RWPE2 (cell line): ENCODE measurements at regions not wholly inside any gene's neighbourhood (a gene's known extent, or its start where the extent isn't known, plus 50 kb on each side); places are given as distances from the start of the nearest gene placed in this dataset.

Experiments used
- ATAC-seq: fragments of 200-7000 bp; cut with Tn5 transposase; 3 replicates; pipeline ENCODE4 v1.9.1; 2021; ENCODE audit warnings: low read depth
- DNase-seq: peaks from one replicate; pipeline ENCODE4 v3.0.0-alpha.2; 2020; ENCODE audit warnings: low spot score
- H3K27ac ChIP-seq: fragments of 450-650 bp; 2 replicates; pipeline ENCODE4 v1.5.1; 2017; ENCODE audit warnings: mild to moderate bottlenecking; ENCODE audit not compliant: poor library complexity, severe bottlenecking
- H3K27me3 ChIP-seq: fragments of 250-450 bp; sonication (Bioruptor Pico); 2 replicates; pipeline ENCODE4 v1.5.1; 2021; ENCODE audit warnings: mild to moderate bottlenecking, moderate library complexity; ENCODE audit not compliant: insufficient read depth, poor library complexity, severe bottlenecking
- H3K36me3 ChIP-seq: fragments of 250-450 bp; sonication (Bioruptor Pico); 2 replicates; pipeline ENCODE4 v1.5.1; 2020; ENCODE audit warnings: low read depth, mild to moderate bottlenecking, moderate library complexity
- H3K4me1 ChIP-seq: fragments of 250-450 bp; sonication (Bioruptor Pico); 2 replicates; pipeline ENCODE4 v1.5.1; 2021; ENCODE audit warnings: mild to moderate bottlenecking, moderate library complexity; ENCODE audit not compliant: insufficient read depth, poor library complexity, severe bottlenecking
- H3K4me3 ChIP-seq: fragments of 250-450 bp; sonication (Bioruptor Pico); 2 replicates; pipeline ENCODE4 v1.5.1; 2021; ENCODE audit warnings: mild to moderate bottlenecking, moderate library complexity; ENCODE audit not compliant: severe bottlenecking
- H3K9me3 ChIP-seq: fragments of 250-450 bp; sonication (Bioruptor Pico); 2 replicates; pipeline ENCODE4 v1.5.1; 2021; ENCODE audit warnings: mild to moderate bottlenecking, moderate library complexity; ENCODE audit not compliant: severe bottlenecking
- TF ChIP-seq, protein P1 (sequence below): fragments of 450-650 bp; IDR thresholded peaks from one replicate; pipeline ENCODE4 v1.5.1; 2017; ENCODE audit warnings: mild to moderate bottlenecking, moderate library complexity; ENCODE audit not compliant: poor library complexity, severe bottlenecking

DNA sequence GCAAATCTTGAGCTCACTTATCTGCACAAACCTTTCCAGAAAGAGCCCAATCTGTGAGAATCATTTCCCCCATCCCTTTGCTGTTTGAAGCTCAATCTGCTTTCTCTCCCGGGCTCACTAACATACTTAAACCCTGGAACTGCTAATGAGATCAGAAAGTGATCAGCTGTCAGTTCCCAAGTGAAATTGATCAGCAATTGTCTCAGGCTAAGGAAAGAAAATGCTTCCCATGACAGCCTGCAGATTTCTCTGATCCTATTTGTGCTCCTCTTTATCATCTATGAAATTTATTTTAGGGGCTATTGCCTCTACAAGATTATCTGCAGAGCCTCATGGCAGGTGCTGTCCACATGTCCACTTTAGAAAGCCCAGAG is 239.0 kb upstream of the CXCR4 start:
- no peak for DNase-seq
- ATAC-seq = no peak
- TF ChIP-seq, protein P1, sequence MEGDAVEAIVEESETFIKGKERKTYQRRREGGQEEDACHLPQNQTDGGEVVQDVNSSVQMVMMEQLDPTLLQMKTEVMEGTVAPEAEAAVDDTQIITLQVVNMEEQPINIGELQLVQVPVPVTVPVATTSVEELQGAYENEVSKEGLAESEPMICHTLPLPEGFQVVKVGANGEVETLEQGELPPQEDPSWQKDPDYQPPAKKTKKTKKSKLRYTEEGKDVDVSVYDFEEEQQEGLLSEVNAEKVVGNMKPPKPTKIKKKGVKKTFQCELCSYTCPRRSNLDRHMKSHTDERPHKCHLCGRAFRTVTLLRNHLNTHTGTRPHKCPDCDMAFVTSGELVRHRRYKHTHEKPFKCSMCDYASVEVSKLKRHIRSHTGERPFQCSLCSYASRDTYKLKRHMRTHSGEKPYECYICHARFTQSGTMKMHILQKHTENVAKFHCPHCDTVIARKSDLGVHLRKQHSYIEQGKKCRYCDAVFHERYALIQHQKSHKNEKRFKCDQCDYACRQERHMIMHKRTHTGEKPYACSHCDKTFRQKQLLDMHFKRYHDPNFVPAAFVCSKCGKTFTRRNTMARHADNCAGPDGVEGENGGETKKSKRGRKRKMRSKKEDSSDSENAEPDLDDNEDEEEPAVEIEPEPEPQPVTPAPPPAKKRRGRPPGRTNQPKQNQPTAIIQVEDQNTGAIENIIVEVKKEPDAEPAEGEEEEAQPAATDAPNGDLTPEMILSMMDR = no peak

DNA sequence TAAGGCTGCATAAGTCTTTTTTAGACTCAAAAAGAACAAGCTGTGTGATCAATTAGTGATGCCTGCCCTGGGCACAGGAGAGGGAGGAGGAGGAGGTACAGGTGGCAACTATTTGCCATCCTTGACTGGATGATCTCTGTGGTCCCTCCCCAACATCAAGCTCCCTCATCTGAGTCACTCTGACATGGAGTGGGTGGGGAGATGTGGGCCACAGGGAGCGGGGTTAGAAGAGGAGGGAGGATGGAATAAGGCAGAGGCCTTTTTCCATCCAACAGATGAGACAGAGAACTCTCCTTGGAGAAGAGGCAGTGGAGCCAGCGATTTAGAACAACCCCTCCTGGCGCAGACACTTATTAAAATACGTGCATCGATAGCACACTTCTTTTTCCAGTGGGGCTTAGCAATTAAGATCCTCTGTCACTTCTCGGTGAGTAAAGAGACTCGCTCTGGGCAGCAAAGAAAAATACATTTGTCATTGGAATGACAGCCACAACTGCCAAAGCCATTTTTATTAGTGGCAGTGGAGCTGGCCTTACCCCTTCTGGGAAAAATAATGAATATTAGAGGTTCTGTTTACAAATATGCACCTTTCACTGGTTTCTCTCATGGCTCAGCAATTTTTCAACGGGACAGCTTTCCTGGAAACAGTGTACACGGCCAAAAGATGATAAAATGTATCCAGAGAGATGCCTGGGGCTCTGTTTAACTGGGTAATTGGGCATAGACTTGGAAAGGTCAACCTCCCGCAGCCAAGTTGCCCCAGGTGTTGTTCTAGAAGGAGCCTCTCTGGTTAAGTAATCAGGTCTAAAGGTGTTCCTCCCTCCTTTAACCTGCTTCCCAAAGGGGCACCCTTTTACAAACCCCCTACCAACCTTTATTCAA is 238.4 kb upstream of the CXCR4 start:
- DNase-seq (no peak), ATAC-seq (no peak)
- no peak overlapping the region for H3K27ac ChIP-seq
- no peaks in the 10 kb centered on the region for H3K36me3 ChIP-seq
- H3K4me3 ChIP-seq = no peak overlapping the region
- H3K27me3 ChIP-seq = no peaks in the 10 kb centered on the region
- no peaks in the 10 kb centered on the region for H3K9me3 ChIP-seq
- H3K4me1 ChIP-seq = no peaks in the 10 kb centered on the region
- TF ChIP-seq, protein P1 = no peak

More for the DNA sequence above, 239.0 kb upstream of the CXCR4 start:
- no peaks in the 10 kb centered on the region for H3K9me3 ChIP-seq
- no peak overlapping the region for H3K4me3 ChIP-seq
- no peaks in the 10 kb centered on the region for H3K36me3 ChIP-seq
- H3K4me1 ChIP-seq = no peaks in the 10 kb centered on the region
- no peaks in the 10 kb centered on the region for H3K27me3 ChIP-seq
- no peak overlapping the region for H3K27ac ChIP-seq

DNA sequence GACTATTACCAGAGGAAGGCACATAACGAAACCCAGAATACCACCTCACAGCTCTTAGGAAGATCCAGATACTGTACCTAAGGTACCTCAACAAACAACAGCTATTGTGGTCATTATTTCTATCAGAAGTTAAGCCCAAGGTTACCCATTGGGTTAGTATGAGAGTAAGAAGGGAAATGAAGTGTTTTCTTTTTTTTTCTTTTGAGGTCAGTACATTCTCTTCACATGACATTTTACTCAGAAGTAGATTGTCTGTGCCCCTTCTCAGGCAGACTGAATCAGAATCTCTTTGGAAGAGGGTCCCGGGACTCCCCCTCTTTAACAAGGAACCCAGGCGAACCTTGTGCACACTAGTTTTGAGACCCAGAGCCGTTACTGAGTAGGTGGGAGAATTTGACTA is 233.7 kb upstream of the CXCR4 start:
- no peak for ATAC-seq
- DNase-seq = no peak
- no peak overlapping the region for H3K27ac ChIP-seq
- TF ChIP-seq, protein P1 = no peak
- no peaks in the 10 kb centered on the region for H3K27me3 ChIP-seq
- H3K36me3 ChIP-seq = no peaks in the 10 kb centered on the region
- no peaks in the 10 kb centered on the region for H3K9me3 ChIP-seq
- H3K4me3 ChIP-seq = no peak overlapping the region
- no peaks in the 10 kb centered on the region for H3K4me1 ChIP-seq

DNA sequence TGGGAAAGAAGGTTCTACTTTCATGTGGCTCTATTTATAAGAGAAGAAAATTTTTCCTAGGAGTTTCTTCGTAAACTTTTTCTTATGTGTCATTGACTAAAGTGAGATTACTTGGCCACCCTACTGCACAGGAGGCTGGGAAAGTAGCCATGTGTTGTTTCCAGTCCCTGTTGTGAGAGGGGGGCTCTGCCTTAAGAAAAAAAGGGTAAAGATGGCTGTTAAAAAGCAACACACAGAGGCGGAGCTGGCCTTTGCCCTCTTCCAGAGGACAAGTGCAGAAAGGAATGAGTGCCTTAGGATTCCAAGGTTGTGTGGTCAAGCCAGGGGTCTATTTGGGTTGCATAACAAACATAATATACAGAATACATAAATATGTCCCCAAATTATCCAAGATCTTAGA is 230.0 kb upstream of the CXCR4 start:
- no peaks in the 10 kb centered on the region for H3K9me3 ChIP-seq
- DNase-seq = no peak
- H3K27ac ChIP-seq = no peak overlapping the region
- no peak overlapping the region for H3K4me3 ChIP-seq
- H3K4me1 ChIP-seq = no peaks in the 10 kb centered on the region
- H3K27me3 ChIP-seq = no peaks in the 10 kb centered on the region
- TF ChIP-seq, protein P1 = no peak
- no peaks in the 10 kb centered on the region for H3K36me3 ChIP-seq
- ATAC-seq = no peak

DNA sequence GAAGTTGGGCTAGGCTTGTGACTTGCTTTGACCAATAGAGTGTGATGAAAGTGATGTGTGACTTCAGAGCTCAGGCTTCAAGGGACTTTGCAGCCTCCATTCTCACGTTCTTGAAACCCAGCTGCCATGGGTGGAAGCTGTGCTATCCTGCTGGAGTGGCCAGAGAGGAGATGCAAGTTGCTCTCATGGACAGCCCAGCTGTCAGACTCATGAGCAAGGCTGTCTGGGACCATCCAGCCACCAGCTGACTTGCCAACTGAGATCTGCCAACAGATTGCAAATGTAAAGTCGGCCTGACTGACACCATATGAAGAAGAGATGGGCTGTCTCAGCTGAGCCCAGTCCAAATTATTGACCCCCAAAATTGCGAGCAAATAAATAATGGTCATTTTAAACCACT is 226.4 kb upstream of the CXCR4 start:
- Histone ChIP-seq H3K36me3 (no peaks in the 10 kb centered on the region), H3K27ac (no peak overlapping the region), H3K9me3 (no peaks in the 10 kb centered on the region), H3K4me1 (no peaks in the 10 kb centered on the region), H3K27me3 (no peaks in the 10 kb centered on the region), H3K4me3 (no peak overlapping the region)
- TF ChIP-seq, protein P1 = no peak
- DNase-seq (no peak), ATAC-seq (no peak)
